ENCODE measurements at regions not wholly inside any gene's neighbourhood (a gene's known extent, or its start where the extent isn't known, plus 50 kb on each side); places are given as distances from the start of the nearest gene placed in this dataset.
"Not testable (repeated sequence)": the region's sequence is repeated elsewhere in the genome, so short reads cannot be mapped to it uniquely, and the experiment has no call there.

DNA sequence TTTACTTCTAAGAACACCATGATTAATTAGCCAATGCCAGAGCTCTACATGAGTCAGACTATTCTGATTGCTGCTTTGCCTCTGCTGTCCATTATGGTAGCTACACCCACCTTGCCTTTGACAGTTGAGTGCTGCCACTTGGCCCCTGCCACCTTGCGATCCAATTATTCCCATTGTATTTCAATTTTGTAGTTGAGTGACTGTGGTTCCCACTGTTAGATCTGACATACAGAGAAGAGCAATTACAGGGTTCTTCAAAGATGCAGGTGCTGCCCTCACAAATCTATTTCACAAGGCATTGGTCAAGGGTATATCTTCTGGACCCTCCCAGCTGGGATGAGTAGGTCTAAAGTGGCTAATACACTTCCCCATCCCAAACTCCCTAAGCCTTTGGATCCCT, 161.1 kb downstream of the EPM2A start:
- not testable (repeated sequence) for TF ChIP-seq POLR2AphosphoS5 (IDR thresholded peaks at IDR 0.05; ENCODE audit: insufficient read depth in 1 of 2, low read depth in 1 of 2); POLR2A (IDR thresholded peaks at IDR 0.05)
- TF ChIP-seq, protein P1, sequence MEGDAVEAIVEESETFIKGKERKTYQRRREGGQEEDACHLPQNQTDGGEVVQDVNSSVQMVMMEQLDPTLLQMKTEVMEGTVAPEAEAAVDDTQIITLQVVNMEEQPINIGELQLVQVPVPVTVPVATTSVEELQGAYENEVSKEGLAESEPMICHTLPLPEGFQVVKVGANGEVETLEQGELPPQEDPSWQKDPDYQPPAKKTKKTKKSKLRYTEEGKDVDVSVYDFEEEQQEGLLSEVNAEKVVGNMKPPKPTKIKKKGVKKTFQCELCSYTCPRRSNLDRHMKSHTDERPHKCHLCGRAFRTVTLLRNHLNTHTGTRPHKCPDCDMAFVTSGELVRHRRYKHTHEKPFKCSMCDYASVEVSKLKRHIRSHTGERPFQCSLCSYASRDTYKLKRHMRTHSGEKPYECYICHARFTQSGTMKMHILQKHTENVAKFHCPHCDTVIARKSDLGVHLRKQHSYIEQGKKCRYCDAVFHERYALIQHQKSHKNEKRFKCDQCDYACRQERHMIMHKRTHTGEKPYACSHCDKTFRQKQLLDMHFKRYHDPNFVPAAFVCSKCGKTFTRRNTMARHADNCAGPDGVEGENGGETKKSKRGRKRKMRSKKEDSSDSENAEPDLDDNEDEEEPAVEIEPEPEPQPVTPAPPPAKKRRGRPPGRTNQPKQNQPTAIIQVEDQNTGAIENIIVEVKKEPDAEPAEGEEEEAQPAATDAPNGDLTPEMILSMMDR (IDR thresholded peaks at IDR 0.05), result not testable (repeated sequence)

Data from vagina (tissue), 2 donors.